GM23248 (cell line): ENCODE measurements at regions not wholly inside any gene's neighbourhood (a gene's known extent, or its start where the extent isn't known, plus 50 kb on each side); places are given as distances from the start of the nearest gene placed in this dataset.

Experiments used
- EZH2 ChIP-seq: fragments of 200-600 bp; sonication (generic); IDR thresholded peaks from 2 replicates; pipeline ENCODE4 v1.6.1; 2018; ENCODE audit warnings: antibody characterized with exemption, mild to moderate bottlenecking; ENCODE audit not compliant: insufficient read depth, poor library complexity, severe bottlenecking
- EZH2phosphoT487 ChIP-seq: fragments of 200-600 bp; sonication (generic); IDR thresholded peaks from 2 replicates; pipeline ENCODE4 v1.6.1; 2018; ENCODE audit warnings: antibody characterized with exemption, moderate library complexity, mild to moderate bottlenecking, low read depth; ENCODE audit not compliant: insufficient read depth

GRCh38 chr2:128691526-128691925, 372.9 kb upstream of the HS6ST1 start:
- TF ChIP-seq EZH2phosphoT487 (no peak), EZH2 (no peak)
